ENCODE measurements at regions not wholly inside any gene's neighbourhood (a gene's known extent, or its start where the extent isn't known, plus 50 kb on each side); places are given as distances from the start of the nearest gene placed in this dataset.

- DNase-seq: no peak
Observed at GRCh38 chr7:51757960-51758359, 441.4 kb upstream of the COBL start.

- DNase-seq: no peak
Observed at GRCh38 chr7:51732951-51733350, 416.3 kb upstream of the COBL start.

GRCh38 chr7:51732116-51732515 is 415.5 kb upstream of the COBL start:
- no peak for DNase-seq

GRCh38 chr7:51731075-51731474 is 414.5 kb upstream of the COBL start:
- no peak for DNase-seq

GRCh38 chr7:51727441-51727840 is 410.8 kb upstream of the COBL start:
- no peak for DNase-seq

- DNase-seq: no peak
Observed at GRCh38 chr7:51706851-51707250, 390.2 kb upstream of the COBL start.

GRCh38 chr7:51705701-51706100 is 389.1 kb upstream of the COBL start:
- DNase-seq: no peak

- no peak for DNase-seq
Observed at GRCh38 chr7:51702673-51703072, 386.1 kb upstream of the COBL start.

GRCh38 chr7:51701935-51702334 is 385.3 kb upstream of the COBL start:
- DNase-seq: no peak

GRCh38 chr7:51700593-51701215 is 384.1 kb upstream of the COBL start:
- no peak for DNase-seq

- DNase-seq: no peak
Observed at GRCh38 chr7:51693258-51693657, 376.6 kb upstream of the COBL start.

GRCh38 chr7:51689547-51689946 is 372.9 kb upstream of the COBL start:
- DNase-seq: no peak

- no peak for DNase-seq
Observed at GRCh38 chr7:51685794-51686193, 369.2 kb upstream of the COBL start.

- no peak for DNase-seq
Observed at GRCh38 chr7:51680594-51681399, 364.2 kb upstream of the COBL start.

- DNase-seq: no peak
Observed at GRCh38 chr7:51679358-51679757, 362.7 kb upstream of the COBL start.

GRCh38 chr7:51666751-51667150 is 350.1 kb upstream of the COBL start:
- no peak for DNase-seq

GRCh38 chr7:51666266-51666665 is 349.7 kb upstream of the COBL start:
- no peak for DNase-seq

GRCh38 chr7:51665045-51665780 is 348.6 kb upstream of the COBL start:
- DNase-seq: no peak

GRCh38 chr7:51660516-51660915 is 343.9 kb upstream of the COBL start:
- no peak for DNase-seq

- DNase-seq: no peak
Observed at GRCh38 chr7:51658684-51659083, 342.1 kb upstream of the COBL start.

GRCh38 chr7:51647931-51648351 is 331.3 kb upstream of the COBL start:
- no peak for DNase-seq

GRCh38 chr7:51647486-51647885 is 330.9 kb upstream of the COBL start:
- DNase-seq: no peak

GRCh38 chr7:51645702-51646298 is 329.2 kb upstream of the COBL start:
- DNase-seq: no peak
